HG03103 (cell line): ENCODE measurements at regions not wholly inside any gene's neighbourhood (a gene's known extent, or its start where the extent isn't known, plus 50 kb on each side); places are given as distances from the start of the nearest gene placed in this dataset.
"Not testable (repeated sequence)": the region's sequence is repeated elsewhere in the genome, so short reads cannot be mapped to it uniquely, and the experiment has no call there.

Experiments used
- ATAC-seq: cut with Tn5 transposase; IDR thresholded peaks from one replicate; pipeline ENCODE4 v1.9.1; 2021; ENCODE audit warnings: low read depth; ENCODE audit not compliant: unreplicated experiment

DNA sequence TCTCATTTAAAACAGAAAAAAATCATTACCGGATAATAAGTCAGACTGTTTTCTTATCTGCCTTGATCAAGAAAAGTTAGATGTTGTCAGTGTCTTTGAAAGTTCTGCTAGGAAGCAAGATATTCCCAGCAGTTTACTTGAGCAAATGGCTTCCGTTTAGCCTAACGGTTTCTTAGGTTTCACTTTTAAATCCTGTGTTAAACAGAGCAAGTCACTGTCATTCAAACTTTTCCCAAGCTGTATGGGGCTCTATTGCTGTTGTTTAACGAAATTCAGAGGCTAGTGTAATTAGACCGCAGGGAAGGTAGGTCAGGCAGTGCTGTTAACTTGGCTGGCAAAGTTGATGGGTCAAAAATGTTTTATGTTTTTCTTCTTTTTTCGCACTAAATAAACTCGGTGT, 80.3 kb upstream of the NEIL3 start:
- no peak for ATAC-seq

DNA sequence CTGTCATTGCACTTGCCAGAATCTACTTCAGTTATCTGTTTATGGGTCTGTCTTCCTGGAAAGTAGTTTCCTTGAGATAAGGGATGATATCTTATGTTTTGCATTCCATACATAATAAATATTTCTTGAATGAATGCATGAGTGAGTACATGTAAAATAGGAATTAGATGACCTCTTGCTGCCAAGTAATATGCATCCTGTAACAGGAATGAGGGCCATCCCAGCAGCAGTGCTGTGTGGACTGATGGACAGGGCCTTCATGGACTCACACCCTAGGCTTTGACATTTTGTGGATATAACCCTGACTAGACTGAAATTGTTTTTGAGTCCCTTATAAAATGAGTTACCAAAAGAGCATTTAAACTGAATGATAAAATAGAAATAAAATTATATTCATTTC, 77.2 kb upstream of the NEIL3 start:
- no peak for ATAC-seq

DNA sequence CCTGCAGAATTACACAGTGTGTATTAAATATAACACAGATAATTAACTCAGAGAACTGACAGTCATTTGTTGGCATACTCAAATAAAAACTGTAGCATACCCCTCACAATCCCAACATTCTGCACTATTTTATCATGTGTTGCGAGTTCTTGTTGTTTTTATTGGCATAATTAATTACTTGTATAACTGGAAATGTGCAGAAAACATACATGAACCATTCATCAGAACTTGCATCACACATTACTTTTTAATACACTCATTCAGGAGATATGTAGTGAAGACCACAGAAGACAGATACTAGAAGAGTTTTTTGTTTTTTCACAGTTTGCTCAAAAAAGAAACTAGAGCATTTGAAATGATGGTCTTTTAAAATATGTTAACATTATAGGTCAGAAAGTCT, 74.6 kb upstream of the NEIL3 start:
- no peak for ATAC-seq

DNA sequence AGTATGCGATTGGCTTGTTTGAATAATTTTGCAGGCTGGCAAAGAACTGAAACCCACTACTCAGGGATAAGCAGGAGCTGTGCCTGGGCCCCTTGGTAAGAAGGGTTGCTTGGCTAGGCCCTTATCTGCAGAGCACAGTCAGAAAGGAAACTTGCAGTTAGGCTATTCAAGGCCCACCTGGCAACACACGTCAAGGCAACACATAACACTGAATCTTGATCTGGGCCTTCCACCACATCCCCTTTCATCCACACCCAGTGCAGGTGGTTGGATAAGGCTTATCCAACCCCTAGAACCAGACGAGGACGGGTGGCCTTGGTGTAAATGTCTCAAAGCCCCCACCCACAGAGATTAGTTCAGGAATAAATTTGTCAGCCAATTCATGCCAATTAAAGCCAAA, 72.8 kb upstream of the NEIL3 start:
- no peak for ATAC-seq

DNA sequence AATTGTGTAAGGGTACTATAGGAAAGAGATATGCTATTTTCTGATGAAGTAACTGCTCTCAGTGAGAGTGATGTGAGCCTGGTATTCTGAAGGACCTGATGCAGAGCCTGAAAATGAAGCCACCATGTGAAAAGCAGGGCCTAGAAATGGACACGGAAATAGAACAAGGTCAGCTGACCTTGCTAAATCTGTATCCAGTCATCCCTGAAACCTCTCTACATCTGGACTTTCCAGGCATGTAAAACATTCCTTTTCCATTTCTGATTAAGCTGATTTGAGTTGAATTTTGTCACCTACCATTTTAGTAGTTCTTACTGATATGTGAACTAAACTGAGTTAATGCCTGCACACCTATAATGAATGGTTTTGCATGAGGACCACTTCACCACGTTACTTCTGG, 72.4 kb upstream of the NEIL3 start:
- no peak for ATAC-seq

DNA sequence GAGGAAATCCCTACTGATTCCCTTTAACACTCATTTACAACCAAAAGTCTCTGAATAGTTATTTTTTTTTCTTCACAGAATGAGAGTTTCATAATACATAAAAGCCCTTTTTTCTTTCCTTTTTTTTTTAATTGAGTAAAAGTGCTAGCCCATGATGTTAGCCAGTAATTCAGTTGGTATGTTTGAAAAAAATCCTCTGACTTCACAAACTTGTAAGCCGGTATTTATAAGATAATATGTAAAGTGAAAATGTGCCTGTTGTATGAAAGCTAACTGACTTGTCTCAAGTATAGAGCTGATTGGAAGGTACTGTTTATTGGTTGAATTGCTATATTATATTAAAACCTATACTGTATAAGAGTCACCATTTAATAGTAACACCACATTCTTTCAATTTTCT, 70.2 kb upstream of the NEIL3 start:
- ATAC-seq, result no peak

DNA sequence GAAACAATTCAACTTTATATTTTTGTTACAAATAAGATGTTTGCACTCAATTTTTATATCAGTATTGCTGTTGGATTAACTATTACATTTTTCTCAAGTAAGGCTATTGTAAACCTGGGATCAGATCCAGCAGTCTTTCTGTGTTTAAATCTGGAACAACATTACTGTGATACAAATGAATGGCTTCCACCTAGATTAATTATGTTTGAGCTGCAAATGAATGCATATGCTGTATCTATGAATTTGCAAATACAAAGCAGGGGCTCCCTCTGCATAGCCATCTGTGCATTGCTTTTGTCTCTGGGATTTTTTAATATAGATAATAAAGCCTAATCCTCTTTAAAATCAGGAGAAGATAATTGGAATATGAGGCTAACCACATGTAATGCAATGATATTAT, 69.8 kb upstream of the NEIL3 start:
- no peak for ATAC-seq

DNA sequence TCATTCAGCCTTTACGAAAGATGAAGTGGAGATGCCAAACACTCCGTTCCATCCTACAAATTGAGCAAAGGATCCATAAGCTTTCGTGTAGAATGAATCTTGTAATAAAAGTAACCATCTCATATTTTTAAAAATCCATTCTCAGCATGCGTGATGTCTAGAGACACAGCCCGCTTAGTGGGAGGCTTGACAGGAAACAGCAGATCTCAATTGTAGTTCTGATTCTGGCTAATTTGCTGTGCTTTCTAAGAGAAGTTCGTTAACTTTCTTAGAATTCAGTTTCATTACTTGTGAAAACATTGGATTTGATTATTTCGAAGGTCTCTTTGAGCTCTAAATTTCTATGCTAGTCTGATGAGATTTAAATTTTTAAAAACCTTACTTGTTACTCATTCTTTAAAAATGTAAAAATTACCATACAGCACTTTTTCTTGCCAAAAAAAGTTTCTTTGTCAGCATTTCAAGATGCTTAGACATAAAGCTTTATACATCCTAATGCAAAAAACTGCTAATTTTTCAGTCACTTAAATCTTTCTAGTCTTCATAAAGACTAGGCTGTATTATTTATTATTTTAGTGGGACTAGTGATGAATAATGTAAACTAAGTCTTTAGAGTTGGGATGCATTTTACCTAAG, 66.9 kb upstream of the NEIL3 start:
- no peak for ATAC-seq

DNA sequence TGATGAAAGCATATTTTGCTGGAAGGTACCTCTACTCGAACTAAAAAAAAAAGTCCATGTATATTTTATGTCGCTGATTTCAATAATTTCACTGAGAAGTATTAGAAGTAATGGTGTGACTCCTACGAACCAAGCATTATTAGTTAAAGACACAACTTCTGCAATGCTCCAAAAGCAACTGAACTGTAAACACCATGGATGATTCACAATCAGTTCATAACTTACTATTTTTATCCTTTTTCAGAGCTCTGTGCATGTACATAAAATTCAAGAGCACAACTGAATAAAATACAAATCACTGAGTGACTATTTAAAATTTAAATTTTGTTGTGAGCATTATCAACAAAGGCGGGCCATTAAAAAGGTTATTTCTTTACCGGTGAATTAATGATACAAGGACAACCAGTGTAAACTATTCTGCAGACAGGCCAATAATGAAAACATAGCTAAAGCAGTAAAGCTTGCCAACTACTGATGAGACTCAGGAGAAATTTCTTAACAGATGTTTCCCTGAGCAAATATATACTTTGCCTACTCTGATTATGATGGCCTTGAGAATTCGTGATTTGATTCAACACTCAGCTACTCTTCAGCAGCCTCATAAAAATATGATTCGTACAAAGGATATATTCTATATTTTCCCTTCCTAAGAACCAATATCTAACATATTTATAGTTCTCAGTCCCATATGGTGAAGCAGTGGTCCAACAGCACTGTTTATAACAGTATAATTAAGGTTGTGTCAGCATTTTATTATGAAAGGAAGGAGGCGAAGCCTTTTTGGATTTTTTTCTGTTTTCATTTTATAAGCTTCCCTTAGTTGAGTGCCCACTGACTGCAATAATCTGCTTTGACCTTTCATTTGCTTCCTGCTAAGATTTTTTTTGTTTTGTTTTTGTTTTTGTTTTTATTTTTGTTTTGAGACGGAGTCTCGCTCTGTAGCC, 62.8 kb upstream of the NEIL3 start:
- ATAC-seq, result no peak

DNA sequence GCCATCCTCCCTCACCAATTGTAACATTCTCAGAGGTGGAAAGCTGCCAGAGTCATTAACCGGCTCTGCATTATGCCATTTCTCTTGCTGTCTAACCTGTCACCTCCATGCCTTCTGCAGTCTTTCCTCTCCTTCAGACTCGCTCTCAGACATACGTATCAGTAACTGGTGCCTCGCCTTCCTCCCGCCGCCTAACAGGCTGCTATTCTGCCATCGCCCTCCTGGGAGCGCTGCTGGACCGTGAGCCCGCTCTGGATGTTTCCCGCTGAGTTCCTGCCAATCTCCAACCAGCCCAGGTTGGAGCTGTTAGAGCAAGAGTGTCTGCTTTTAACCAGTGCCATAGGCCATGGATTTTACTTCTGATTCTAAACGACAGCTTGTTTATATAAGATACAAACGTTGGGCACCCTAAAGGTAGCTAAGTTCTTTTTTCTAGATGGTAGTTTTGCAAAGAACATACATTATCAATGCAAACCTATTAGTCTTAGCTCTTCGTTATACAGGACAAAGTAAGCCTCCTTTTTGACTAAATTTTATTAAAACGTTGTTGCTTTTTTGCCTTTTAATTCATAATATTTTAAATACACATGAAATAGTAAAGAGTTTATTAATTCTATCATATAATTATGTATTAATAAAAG, 59.5 kb upstream of the NEIL3 start:
- ATAC-seq, result peak; percentile 99

DNA sequence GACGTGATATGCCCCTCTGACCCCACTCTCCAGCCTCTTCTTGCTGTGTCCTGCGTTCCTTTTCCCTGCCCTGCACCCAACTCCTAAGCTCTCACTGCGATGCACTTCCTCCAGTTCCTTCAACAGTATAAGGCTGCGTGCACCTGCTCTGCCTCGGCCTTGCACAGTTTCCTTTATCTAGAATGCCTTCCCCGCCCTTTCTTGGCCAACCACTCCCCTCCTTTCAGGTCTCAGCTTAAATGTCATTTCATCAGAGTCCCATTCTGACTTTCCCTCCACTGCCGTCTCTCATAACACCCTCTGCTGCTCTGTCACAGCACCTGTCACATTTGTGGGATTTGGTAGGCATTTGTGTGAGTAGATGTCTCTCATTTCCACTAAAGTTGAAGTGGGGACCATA, 58.4 kb upstream of the NEIL3 start:
- no peak for ATAC-seq

DNA sequence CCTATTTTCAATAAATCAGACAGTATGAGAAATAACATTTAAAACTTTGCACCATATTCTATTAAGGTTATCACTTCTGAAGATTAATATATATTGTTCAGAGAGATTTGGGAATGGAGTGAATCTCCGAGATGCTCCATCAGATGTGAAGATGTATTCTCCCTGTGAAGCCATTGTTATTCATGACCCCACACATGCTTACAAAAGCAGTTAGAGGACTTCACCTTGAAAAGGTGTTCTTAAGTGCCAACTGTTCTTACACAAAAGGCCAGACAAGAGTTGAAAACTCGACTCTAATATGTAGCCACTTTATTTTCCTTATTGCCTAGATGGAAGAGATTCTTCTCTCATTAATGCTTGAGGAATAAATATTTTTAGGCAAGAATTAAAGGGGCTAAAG, 54.3 kb upstream of the NEIL3 start:
- no peak for ATAC-seq

DNA sequence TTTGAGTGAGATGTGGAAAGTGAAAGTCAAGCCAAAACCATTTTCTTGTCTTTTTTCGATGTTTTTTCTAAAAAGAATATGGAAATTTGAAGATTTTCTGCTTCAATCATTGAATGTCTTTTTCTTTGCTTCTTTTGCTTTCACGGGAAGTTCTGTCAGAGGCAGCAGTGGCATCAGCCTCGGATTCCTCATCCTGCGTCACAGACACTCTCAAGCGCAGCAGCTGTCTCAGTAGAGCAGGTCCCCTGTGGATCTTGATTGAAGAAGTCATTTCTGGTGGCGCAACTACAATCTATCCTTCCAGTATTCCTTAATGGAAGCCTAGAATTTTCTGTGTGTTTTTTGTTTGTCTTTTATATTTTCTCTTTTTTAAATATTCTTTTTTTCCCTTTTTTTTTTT, 52.7 kb upstream of the NEIL3 start:
- ATAC-seq, result no peak

DNA sequence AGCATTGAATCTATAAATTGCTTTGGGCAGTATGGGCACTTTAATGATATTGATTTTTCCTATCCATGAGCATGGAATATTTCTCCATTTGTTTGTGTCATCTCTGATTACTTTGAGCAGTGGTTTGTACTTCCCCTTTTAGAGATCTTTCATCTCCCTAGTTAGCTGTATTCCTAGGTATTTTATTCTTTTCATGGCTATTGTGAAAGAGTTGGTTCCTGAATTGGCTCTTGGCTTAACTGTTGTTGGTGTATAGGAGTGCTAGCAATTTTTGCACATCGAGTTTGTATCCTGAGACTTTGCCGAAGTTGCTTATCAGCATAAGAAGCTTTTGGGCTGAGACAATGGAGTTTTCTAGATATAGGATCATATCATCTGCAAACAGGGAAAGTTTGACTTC, 50.2 kb upstream of the NEIL3 start:
- ATAC-seq, result not testable (repeated sequence)
